Breast epithelium (tissue), 4 donors: ENCODE measurements at regions not wholly inside any gene's neighbourhood (a gene's known extent, or its start where the extent isn't known, plus 50 kb on each side); places are given as distances from the start of the nearest gene placed in this dataset.

ENCODE experiments used
- DNase-seq, 2 donors: peaks; one replicate each; pipeline ENCODE4 v3.0.0-alpha.2; 2019; ENCODE audit warnings: low spot score in 2 of 2
- H3K27ac ChIP-seq, 2 donors: fragments of 200-600 bp; sonication (generic) in 1 of 2; one replicate each; pipeline ENCODE4 v1.5.1; 2016 to 2019; ENCODE audit warnings: mild to moderate bottlenecking in 1 of 2
- H3K27me3 ChIP-seq, 2 donors: fragments of 200-600 bp; sonication (generic) in 1 of 2; one replicate each; pipeline versions ENCODE4 v1.5.1 to v1.6.0; 2017 to 2019; ENCODE audit warnings: control low read depth in 1 of 2, mild to moderate bottlenecking in 1 of 2
- H3K36me3 ChIP-seq: fragments of 200-600 bp; one replicate; pipeline ENCODE4 v1.5.1; 2019
- H3K4me1 ChIP-seq, 2 donors: fragments of 200-600 bp; sonication (generic); one replicate each; pipeline ENCODE4 v1.5.1; 2016 to 2019; ENCODE audit warnings: control low read depth in 1 of 2
- H3K4me3 ChIP-seq, 3 donors: fragments of 200-600 bp; sonication (generic); 1 replicate in 2 of 3; 2 replicates in 1 of 3; pipeline ENCODE4 v1.5.1; 2016 to 2019; ENCODE audit warnings: mild to moderate bottlenecking in 3 of 3, moderate library complexity in 2 of 3
- H3K9me3 ChIP-seq, 2 donors: fragments of 200-600 bp; sonication (generic) in 1 of 2; one replicate each; pipeline ENCODE4 v1.5.1; 2016 to 2019; ENCODE audit warnings: control low read depth in 1 of 2
- CTCF ChIP-seq, 3 donors: fragments of 450-650 bp; IDR thresholded peaks; one replicate each; pipeline ENCODE4 v1.5.1; 2016 to 2017; ENCODE audit warnings: antibody characterized with exemption in 3 of 3, mild to moderate bottlenecking in 3 of 3, moderate library complexity in 3 of 3
- POLR2A ChIP-seq: fragments of 450-650 bp; IDR thresholded peaks from one replicate; pipeline ENCODE4 v1.6.1; 2016; ENCODE audit warnings: antibody characterized with exemption, mild to moderate bottlenecking, moderate library complexity
- POLR2AphosphoS5 ChIP-seq, 3 donors: sonication (generic); formaldehyde crosslinking; IDR thresholded peaks; one replicate each; pipeline ENCODE4 v1.6.1; 2017; ENCODE audit warnings: antibody characterized with exemption in 3 of 3
- intact Hi-C: fragments of 100-400 bp; cut with DNase I; formaldehyde crosslinking; loops from one replicate; pipeline ENCODE4 v1.15.1; 2023; ENCODE audit warnings: low total_unique reads

GRCh38 chrX:20711366-20711765 is 444.7 kb upstream of the RPS6KA3 start:
- no peak for DNase-seq
- H3K36me3 ChIP-seq: no peaks in the 10 kb centered on the region
- H3K9me3 ChIP-seq: no peaks in the 10 kb centered on the region
- intact Hi-C loops: no loop called here
- peaks cover 0 to 5% of the 10 kb centered on the region in 2 donors for H3K27me3 ChIP-seq
- no peak overlapping the region for H3K27ac ChIP-seq
- no peaks in the 10 kb centered on the region for H3K4me1 ChIP-seq
- TF ChIP-seq POLR2A (no peak), CTCF (IDR thresholded peaks at IDR 0.05) (no peak), POLR2AphosphoS5 (IDR thresholded peaks at IDR 0.05) (no peak)
- H3K4me3 ChIP-seq: no peak overlapping the region

- Histone ChIP-seq H3K27ac (no peak overlapping the region), H3K9me3 (peaks cover 2 to 4% of the 10 kb centered on the region in 2 donors), H3K4me3 (no peak overlapping the region), H3K27me3 (peaks cover 0 to 13% of the 10 kb centered on the region in 2 donors), H3K36me3 (no peaks in the 10 kb centered on the region), H3K4me1 (no peaks in the 10 kb centered on the region)
- no peak for DNase-seq
- TF ChIP-seq POLR2A (no peak), POLR2AphosphoS5 (IDR thresholded peaks at IDR 0.05) (no peak), CTCF (IDR thresholded peaks at IDR 0.05) (no peak)
- intact Hi-C loops: no loop called here
Measured at GRCh38 chrX:20693078-20693477, 426.4 kb upstream of the RPS6KA3 start.

GRCh38 chrX:20686256-20686655 is 419.5 kb upstream of the RPS6KA3 start:
- no peak for TF ChIP-seq POLR2AphosphoS5 (IDR thresholded peaks at IDR 0.05)
- TF ChIP-seq CTCF (IDR thresholded peaks at IDR 0.05): no peak
- TF ChIP-seq POLR2A: no peak
- Histone ChIP-seq H3K36me3 (no peaks in the 10 kb centered on the region), H3K27ac (no peak overlapping the region), H3K4me1 (no peaks in the 10 kb centered on the region), H3K9me3 (peaks cover 4% of the 10 kb centered on the region in 2 donors), H3K27me3 (peaks cover 0 to 14% of the 10 kb centered on the region in 2 donors), H3K4me3 (no peak overlapping the region)
- DNase-seq: no peak
- intact Hi-C loops: no loop called here

- Histone ChIP-seq H3K27ac (no peak overlapping the region), H3K9me3 (peaks cover 4% of the 10 kb centered on the region in 2 donors), H3K36me3 (no peaks in the 10 kb centered on the region), H3K4me1 (no peaks in the 10 kb centered on the region), H3K4me3 (no peak overlapping the region), H3K27me3 (peaks cover 0 to 16% of the 10 kb centered on the region in 2 donors)
- intact Hi-C loops: no loop called here
- TF ChIP-seq POLR2A (no peak), CTCF (IDR thresholded peaks at IDR 0.05) (no peak), POLR2AphosphoS5 (IDR thresholded peaks at IDR 0.05) (no peak)
- no peak for DNase-seq
Measured at GRCh38 chrX:20685652-20686051, 418.9 kb upstream of the RPS6KA3 start.

- H3K27me3 ChIP-seq: peaks cover 0 to 22% of the 10 kb centered on the region in 2 donors
- no peak overlapping the region for H3K4me3 ChIP-seq
- no peaks in the 10 kb centered on the region for H3K36me3 ChIP-seq
- intact Hi-C loops: no loop called here
- H3K4me1 ChIP-seq: no peaks in the 10 kb centered on the region
- TF ChIP-seq POLR2A (no peak), POLR2AphosphoS5 (IDR thresholded peaks at IDR 0.05) (no peak), CTCF (IDR thresholded peaks at IDR 0.05) (no peak)
- no peaks in the 10 kb centered on the region for H3K9me3 ChIP-seq
- no peak for DNase-seq
- no peak overlapping the region for H3K27ac ChIP-seq
Measured at GRCh38 chrX:20681683-20682082, 415.0 kb upstream of the RPS6KA3 start.
